ENCODE measurements at regions not wholly inside any gene's neighbourhood (a gene's known extent, or its start where the extent isn't known, plus 50 kb on each side); places are given as distances from the start of the nearest gene placed in this dataset.

- Histone ChIP-seq H3K27me3 (ENCODE audit: insufficient read depth, low read length) (no peaks in the 10 kb centered on the region), H3K79me2 (ENCODE audit: insufficient read depth, low read length) (no peaks in the 10 kb centered on the region), H3K9me2 (ENCODE audit: insufficient read depth) (no peaks in the 10 kb centered on the region), H4K20me1 (ENCODE audit: insufficient read depth) (no peaks in the 10 kb centered on the region), H3K9ac (ENCODE audit: low read length) (no peak overlapping the region), H3K27ac (ENCODE audit: low read depth, low read length) (no peak overlapping the region), H3K9me3 (ENCODE audit: control insufficient read depth in 1 of 2, insufficient read depth in 1 of 2, low read depth in 1 of 2, low read length in 2 of 2) (no peaks in the 10 kb centered on the region), H3K4me1 (ENCODE audit: control insufficient read depth in 1 of 2, insufficient read depth in 2 of 2, low read length in 2 of 2) (peaks cover 0 to 6% of the 10 kb centered on the region in 2 experiments; a peak in 1 of 4 replicates), H2AFZ (ENCODE audit: low read depth, low read length, poor library complexity, severe bottlenecking) (no peak overlapping the region), H3K36me3 (ENCODE audit: control insufficient read depth in 1 of 2, insufficient read depth in 2 of 2, low read length in 2 of 2) (no peaks in the 10 kb centered on the region), H3K4me2 (ENCODE audit: low read length) (no peak overlapping the region), H3K4me3 (replicated peaks in 1 of 2; ENCODE audit: low read depth in 1 of 2, low read length in 2 of 2) (no peak overlapping the region)
- POLR2A ChIA-PET: no interaction called here
- intact Hi-C loops (cut with micrococcal nuclease): no loop called here
- DNase-seq (ENCODE audit: low read depth, low spot score): no peak
- RAD21 ChIA-PET (ENCODE audit: low non-redundant PET in 1 of 2, low total read pairs in 2 of 2, uncharacterized antibody in 2 of 2, unreplicated experiment in 2 of 2): no interaction called here
- no peak for TF ChIP-seq ZNF274 (IDR thresholded peaks at IDR 0.05; ENCODE audit: low read depth, low read length)
- TF ChIP-seq POLR2A (IDR thresholded peaks at IDR 0.05; ENCODE audit: borderline replicate concordance, extremely low read depth, insufficient read depth, insufficient read length): no peak
- no peak for TF ChIP-seq ELF1 (IDR thresholded peaks at IDR 0.05; ENCODE audit: borderline replicate concordance, low read depth)
- no peak for TF ChIP-seq CTCF (IDR thresholded peaks at IDR 0.05 in 2 of 3, conservative IDR thresholded peaks at IDR 0.05 in 1 of 3; ENCODE audit: borderline replicate concordance in 1 of 3, insufficient read depth in 1 of 3, low read depth in 2 of 3, low read length in 2 of 3)
- no peak for TF ChIP-seq ATF3 (IDR thresholded peaks at IDR 0.05)
- no peak for TF ChIP-seq MAX (IDR thresholded peaks at IDR 0.05)
- no peak for TF ChIP-seq JUND (IDR thresholded peaks at IDR 0.05)
- TF ChIP-seq CEBPB (IDR thresholded peaks at IDR 0.05; ENCODE audit: low read depth): no peak
- no peak for TF ChIP-seq SRF (IDR thresholded peaks at IDR 0.05; ENCODE audit: low read depth)
- no peak for TF ChIP-seq ZBTB33 (IDR thresholded peaks at IDR 0.05; ENCODE audit: extremely low read depth, insufficient replicate concordance, low read length)
- TF ChIP-seq TCF7L2 (IDR thresholded peaks at IDR 0.05; ENCODE audit: borderline replicate concordance, extremely low read depth, insufficient read depth, insufficient read length): no peak
- TF ChIP-seq POLR2AphosphoS5 (IDR thresholded peaks at IDR 0.05; ENCODE audit: low read depth, low read length): no peak
- no peak for TF ChIP-seq REST (IDR thresholded peaks at IDR 0.05; ENCODE audit: low read depth)
- TF ChIP-seq YY1 (IDR thresholded peaks at IDR 0.05; ENCODE audit: extremely low read depth, insufficient replicate concordance, low read depth, low read length): no peak
- no peak for TF ChIP-seq ZFX (IDR thresholded peaks at IDR 0.05)
- TF ChIP-seq FOSL1 (IDR thresholded peaks at IDR 0.05; ENCODE audit: low read depth): no peak
- TF ChIP-seq EZH2 (IDR thresholded peaks at IDR 0.05): no peak
- TF ChIP-seq SP1 (IDR thresholded peaks at IDR 0.05; ENCODE audit: low read depth): no peak
- TF ChIP-seq EZH2phosphoT487 (IDR thresholded peaks at IDR 0.05; ENCODE audit: borderline replicate concordance): no peak
- TF ChIP-seq SIN3A (IDR thresholded peaks at IDR 0.05; ENCODE audit: low read depth): no peak
- no TSS peak for BruUV-seq (replicated peaks)
- ATAC-seq: no peak
- CTCF ChIA-PET: no interaction called here
These were observed 320.7 kb upstream of the PCDH7 start for GRCh38 chr4:30399476-30399875.

Measured in HCT116 (cell line).